HG02981 (cell line): ENCODE measurements at regions not wholly inside any gene's neighbourhood (a gene's known extent, or its start where the extent isn't known, plus 50 kb on each side); places are given as distances from the start of the nearest gene placed in this dataset.
"Not testable (repeated sequence)": the region's sequence is repeated elsewhere in the genome, so short reads cannot be mapped to it uniquely, and the experiment has no call there.

ENCODE experiments used
- ATAC-seq: cut with Tn5 transposase; IDR thresholded peaks from one replicate; pipeline ENCODE4 v1.9.1; 2021; ENCODE audit warnings: mild to moderate bottlenecking, moderate library complexity; ENCODE audit not compliant: unreplicated experiment

DNA sequence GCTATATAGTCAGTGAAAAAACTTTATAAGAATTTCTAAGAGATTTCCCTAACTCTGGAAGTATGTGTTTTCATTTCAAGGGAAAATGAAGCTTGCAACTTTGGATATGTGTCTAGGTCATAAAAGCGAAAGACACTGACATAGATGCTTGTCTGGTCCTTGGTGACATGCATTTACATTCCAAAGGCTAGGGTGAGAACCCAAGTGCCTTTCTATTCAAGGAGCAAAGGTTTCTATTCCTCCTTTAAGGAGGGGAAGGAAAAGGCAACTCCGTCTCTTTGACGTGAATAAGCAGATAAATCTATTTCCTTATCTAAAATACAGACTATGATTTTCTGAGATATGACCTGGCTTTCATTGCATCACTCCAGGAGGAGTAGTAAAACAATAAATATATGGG, 261.1 kb downstream of the CDH7 start:
- no peak for ATAC-seq

DNA sequence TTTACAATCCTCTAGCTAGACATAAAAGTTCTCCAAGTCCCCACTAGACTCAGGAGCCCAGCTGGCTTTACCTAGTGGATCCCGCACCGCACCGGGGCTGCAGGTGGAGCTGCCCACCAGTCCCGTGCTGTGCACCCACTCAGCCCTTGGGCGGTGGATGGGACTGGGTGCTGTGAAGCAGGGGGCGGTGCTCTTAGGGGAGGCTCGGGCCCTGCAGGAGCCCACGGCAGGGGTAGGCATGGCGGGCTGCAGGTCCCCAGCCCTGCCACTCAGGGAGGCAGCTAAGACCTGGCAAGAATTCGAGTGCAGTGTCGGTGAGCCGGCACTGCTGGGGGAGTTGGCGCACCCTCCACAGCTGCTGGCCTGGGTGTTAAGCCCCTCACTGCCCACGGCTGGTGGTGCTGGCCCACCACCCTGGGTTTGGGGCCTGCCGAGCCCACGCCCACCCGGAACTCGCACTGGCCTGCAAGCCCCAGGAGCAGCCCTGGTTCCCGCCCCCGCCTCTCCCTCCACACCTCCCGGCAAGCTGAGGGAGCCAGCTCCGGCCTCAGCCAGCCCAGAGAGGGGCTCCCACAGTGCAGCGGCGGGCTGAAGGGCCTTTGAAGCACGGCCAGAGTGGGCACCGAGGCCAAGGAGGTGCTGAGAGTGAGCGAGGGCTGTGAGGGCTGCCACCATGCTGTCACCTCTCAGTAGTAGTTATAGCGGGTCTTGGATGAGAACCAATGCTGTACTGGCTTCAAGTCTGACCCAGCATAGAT, 255.2 kb downstream of the CDH7 start:
- ATAC-seq = no peak

DNA sequence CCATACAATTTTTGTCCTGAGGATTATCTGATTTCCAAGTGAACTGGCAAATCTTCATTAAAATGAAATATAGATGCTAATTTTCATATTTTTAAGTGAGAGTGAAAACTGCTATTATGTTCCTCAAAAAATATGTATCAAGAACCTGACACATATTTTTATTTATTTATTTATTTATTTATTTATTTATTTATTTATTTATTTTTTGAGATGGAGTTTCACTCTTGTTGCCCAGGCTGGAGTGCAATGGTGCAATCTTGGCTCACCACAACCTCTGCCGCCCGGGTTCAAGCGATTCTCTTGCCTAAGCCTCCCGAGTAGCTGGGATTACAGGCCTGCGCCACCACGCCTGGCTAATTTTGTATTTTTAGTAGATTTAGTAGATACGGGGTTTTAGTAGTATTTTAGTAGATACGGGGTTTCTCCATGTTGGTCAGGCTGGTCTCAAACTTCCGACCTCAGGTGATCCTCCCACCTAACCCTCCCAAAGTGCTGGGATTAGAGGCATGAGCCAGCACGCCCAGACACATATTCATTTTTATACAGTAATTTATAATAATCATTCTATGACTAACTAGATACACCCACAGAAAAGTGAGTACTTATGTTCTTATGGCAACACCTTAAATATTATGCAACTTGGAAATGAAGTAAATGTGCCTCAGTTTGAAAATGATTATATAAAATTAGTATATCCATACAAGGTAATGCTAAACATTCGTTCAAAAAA, 248.3 kb downstream of the CDH7 start:
- ATAC-seq = not testable (repeated sequence)

DNA sequence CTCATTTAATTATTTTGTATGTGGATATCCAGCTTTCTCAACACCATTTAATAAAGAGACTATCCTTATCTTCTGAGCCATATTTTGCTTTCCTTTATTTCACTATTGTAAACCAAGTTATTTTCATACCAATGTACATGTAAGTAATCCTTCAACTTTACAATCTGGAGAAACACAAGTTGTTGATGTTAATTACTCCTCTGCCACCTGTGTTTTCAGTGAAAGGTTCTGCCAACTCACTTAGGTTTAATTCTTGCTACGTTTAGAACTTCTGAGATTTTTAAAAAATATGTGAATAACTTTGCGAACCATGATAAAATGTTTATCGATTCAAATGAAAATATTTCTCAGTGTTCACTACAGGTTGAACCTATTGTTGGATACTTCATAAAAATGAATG, 244.4 kb downstream of the CDH7 start:
- no peak for ATAC-seq

DNA sequence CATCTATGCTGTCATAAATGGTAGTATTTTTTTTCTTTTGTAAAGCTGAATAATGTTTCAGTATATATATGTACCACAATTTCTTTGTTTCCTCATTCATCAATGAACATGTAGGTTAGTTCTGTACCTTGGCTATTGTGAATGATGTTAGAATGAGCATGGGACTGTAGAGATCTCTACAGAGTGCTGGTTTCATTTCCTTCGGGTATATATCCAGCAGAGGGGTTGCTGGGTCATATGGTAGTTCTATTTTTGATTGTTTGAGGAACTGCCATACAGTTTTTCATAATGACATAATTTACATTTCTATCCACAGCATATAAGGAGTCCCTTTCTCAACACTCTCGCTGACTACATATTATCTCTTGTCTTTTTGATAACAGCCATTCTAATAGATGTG, 243.5 kb downstream of the CDH7 start:
- ATAC-seq = no peak

DNA sequence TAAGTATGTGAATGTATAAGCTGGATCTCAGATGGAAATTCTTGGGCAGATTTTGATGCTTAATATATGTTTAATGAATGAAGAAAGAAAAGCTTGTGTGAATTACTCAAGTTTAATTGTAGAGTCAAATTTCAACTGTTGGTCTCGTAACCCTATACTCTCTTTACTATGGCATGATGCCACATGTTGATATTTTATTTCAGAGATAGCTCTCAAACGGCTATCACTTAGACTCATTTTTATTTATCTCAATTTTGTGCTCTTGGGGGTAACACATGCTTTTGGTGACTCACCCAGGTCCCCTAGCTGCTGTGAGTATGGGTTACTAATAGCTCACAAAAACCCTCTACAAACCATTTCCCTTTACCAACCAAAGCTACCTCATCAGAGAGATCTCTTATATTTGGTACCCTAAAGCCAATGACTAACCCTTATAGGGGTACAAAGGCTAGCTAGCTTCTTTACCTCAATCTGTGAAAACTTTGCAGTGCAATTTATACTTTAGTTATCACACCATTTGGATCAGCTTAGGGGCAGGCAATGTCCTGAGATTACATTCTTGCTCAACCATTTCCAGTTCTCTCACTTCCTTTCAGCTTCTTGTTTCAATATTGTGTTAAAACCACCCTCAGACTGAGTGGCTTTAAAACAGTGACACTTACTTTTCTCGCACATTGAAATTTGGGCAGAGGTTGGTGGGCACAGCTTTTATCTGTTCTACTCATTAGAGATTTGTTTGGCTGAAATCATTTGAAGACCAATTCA, 240.3 kb downstream of the CDH7 start:
- ATAC-seq = no peak

DNA sequence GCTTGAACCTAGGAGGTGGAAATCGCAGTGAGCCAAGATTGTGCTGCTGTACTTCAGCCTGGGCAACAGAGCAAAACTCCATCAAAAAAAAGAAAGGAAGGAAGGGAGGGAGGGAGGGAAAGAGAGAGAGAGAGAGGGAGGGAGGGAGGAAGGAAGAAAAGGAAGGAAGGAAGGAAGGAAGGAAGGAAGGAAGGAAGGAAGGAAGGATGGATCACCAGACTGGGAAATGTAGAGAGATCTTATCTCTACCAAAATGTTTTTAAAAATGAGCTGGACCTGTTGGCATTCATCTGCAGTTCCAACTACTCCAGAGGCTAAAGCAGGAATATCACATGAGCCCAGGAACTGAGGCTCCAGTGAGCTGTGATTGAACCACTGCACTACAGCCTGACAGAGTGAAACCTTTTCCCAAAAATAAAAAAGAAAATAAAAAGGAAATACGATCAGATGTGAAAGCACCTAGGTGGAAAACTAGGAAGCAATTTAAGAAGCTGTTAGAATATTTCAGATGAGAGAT, 239.4 kb downstream of the CDH7 start:
- ATAC-seq = no peak

DNA sequence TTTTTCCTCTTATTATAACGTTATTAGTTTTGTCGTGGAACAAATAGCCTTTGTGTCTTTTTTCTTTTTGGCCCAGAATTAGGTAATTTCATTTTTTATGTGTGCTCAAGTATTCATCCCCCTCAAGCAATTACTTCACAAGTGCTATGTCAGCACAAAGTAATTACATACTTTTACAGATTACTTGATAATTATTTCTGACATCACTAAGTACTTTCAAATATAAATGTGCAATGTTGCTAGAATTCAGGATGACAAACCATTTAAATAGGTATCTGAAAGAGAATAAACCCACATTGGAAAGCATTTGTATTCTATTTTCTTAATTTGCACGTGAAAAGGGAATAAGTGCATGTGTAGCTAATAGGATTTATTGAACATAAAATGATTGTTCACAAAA, 238.2 kb downstream of the CDH7 start:
- no peak for ATAC-seq

DNA sequence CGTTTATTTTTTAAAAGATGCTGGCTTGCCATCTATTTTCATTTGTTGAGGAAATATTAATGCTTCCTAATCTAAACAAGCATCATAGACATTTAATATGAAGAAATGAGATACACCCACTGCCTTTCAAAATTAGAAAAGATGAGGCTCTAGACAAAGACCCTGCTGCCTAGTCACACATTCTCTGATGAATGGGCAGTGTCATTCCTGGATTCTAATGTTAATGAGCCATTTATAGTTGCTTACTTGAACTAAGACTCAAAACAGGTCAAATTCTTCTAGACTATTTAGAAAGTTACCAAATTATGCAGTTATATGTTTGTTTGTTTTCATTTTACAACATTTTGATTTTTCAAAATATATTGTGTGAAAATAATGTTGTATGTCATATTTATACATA, 237.6 kb downstream of the CDH7 start:
- no peak for ATAC-seq

DNA sequence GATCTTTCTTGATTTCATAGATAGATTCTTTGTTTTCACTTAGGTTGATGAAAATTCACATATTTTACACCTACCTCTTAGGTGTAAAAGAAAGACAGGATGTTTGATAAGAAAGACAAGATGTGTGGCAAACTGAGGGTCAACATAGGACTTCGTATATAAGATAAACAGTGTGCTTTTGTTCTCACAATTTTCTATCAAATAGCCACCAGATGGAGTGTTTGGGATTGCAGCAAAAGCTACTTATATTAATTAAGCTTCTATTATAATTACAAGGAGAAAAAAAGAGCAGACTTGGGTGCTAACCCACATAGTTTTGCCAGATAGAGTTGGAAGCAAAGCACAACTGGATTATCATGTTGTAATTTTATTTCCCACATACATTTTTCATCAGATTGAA, 232.9 kb downstream of the CDH7 start:
- no peak for ATAC-seq

DNA sequence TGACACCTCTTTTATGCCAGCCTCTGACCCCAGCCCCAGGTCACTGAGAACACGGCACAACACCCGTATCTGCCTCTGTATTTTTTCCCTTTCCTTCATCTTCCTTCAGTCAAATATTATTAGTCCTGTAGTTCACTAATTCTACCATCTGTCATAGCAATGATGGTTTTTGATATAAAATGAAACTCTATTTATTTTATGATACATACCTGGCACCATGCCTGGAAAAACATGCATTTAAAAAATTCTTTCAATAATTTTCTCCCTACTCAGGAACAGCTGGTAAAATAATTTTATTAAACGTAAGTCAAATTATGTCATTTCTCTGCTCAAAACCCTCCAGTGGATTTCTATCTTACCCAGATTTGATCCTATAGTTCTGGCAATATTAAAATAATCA, 224.7 kb downstream of the CDH7 start:
- ATAC-seq = no peak

DNA sequence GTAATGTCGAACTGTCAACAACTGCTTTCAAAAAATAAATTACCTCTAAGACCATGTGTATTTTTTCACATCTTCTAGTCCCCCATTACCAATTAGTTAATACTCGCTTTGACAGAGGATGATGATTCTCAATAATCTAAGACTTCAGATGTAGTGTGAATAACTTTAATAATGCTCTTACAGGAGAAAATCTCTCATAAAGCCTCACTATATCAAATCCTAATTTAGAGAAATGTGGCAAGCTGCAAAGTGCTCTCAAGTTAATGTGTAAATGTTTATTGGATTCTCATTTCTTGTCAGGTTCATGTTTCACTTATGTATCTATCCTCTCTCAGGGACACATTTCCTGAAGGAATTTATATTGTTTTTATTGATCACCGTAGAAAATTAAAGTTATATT, 223.9 kb downstream of the CDH7 start:
- ATAC-seq = no peak

DNA sequence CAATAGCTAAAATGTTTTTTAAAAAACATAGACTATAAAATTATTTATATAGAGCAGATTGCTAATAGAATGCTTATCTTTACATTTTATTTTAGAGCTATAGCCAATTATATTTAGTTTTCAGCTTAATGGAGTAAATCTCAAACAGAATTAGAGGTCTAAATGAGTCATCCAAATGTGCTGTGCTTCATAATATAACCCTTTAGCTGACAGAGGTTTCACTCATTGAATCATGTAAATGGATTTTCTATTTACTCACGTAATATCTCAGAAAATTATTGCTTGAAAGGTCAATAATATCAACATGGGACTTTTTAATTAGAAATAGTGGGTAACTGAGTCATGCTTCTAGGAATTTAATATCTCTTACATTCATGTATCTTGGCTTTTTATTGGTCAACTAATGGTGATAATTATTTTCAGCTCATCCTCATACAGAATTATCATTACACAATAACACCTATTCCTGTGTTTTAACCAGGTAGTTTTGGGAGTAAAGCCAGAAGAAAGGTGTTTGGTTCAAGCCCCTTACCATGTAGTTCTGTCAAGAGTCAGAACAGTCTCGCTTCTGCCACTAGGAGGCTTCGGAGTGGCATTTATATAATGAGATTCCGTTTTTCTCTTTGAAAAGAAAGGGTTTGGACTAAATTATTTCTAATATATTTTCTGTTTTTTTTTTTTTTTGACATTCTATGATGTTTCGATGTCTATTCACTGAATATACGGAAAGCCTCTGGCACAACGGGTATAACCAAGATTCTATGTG, 217.6 kb downstream of the CDH7 start:
- ATAC-seq = no peak

DNA sequence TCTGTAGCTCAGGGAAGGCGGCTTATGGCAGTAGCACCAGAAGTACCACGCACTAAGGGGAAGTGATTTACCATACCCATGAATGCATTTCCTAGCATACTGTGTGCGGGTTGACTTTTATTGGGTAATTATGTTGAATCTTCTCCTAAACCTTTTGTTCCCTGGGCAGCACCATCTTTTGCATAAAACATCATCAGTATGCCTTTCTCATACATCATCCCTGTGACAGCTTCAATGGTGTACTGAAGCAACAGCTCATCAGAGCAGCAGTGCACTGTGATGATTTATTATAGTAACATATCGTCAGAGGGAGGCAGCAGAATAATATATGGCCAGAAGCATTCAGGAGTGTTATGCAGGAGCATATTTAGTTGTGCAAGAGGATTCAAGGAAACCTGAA, 204.9 kb downstream of the CDH7 start:
- no peak for ATAC-seq

DNA sequence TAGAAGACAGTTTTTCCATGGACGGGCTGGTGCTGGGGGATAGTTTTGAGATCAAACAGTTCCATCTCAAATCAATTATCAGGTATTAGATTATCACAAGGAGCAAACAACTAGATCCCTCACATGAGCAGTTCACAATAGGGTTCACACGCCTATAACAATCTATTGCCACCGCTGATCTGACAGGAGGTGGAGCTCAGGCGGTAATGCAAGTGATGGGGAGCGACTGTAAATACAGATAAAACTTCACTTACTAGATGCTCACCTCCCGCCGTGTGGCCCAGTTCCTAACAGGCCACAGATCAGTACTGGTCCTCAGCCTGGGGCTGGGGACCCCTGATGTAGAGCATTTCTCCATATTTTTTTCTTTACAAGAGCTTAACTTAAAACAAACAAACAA, 203.6 kb downstream of the CDH7 start:
- no peak for ATAC-seq

DNA sequence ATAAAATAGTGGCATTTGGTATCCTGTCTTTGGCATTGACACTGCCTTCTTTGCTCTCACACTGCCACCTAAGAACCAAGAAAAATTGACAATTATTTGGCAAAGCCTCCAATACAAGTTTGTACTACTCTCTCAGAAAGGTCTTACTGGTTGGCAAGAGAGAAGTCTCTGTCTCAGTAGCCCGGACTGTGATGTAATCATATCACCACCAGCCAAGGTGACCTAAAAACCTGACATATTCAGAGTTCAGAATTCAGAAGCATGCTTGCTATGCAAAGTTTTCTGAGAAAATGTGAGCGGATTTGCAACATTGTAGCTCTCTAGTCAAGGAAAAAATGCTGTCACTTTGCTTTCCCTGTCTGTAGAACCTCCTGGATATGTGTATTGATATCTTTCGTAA, 196.0 kb downstream of the CDH7 start:
- no peak for ATAC-seq

DNA sequence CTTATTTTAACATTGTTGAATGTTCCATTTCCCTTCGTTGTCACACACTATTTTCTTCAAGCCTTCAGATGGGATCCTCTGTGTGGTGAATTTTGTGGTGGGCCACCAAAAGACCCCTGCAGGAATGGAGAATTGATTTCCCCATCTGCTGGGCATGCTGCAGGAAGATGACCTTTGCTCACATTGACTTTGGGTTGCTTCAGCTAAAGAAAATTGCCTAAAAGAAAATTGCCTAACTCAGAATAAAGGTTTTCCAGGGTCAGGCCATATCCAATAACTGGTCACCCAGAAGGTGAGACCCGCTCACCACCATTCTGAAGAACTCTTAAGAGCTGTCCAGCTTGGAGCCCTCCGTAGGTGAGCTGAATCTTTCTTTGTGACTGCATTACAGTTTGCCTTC, 192.5 kb downstream of the CDH7 start:
- no peak for ATAC-seq

DNA sequence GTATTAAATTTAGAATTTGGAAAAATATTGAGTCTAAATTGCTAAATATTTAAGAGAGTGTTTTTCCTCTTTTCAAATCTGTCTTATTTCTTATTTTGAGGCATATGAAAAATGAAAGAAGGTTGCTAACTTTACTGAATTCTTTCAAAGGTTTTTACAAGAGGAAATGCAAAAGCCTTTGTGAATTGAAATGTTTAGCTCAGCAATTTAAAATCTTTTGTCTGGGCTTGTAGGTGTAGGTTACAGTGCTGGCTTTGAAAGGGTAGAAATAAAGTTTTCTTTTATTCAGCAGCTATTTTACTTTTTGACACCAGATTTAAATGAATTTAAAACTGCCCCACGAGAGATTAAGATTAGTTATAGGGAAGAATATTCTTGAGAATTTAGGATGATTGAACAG, 192.0 kb downstream of the CDH7 start:
- no peak for ATAC-seq

DNA sequence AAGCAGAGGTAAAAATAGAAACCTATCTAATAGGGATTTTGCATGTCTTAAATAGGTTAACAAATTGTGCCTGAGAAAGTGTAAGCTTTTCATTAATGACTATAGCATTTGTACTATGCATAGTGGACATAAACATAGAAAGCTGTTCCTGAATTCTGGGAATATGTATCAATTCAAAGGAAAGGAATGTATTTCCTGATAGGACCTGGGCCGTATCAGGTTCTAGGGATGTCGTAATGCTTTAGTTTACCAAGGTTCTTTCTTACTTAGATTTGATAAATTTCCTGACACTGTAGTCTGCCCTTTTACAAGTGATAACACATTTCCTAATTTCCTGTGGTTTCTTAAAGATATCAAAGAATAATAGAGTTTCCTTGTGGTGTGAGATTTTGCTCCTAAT, 191.3 kb downstream of the CDH7 start:
- ATAC-seq = no peak

DNA sequence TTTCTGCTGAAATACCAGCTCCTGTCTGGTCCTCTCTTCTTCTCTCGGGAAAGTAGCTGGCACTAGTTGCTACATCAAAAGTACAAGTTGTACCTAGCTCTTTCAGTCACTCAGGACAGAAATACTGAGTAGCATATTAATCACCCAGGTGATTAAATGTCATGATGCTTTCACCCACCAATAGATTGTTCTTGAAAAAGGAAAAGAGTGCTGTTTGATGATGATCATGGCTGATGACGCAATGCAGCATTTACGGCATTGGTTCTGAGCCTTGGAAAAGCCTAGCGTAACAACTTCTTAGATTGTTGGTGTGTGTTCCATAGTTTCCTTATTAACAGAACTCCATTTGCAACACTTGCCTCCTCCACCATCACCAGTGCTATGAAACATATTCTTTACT, 190.7 kb downstream of the CDH7 start:
- no peak for ATAC-seq
